ENCODE measurements at regions not wholly inside any gene's neighbourhood (a gene's known extent, or its start where the extent isn't known, plus 50 kb on each side); places are given as distances from the start of the nearest gene placed in this dataset.

GRCh38 chr2:67337903-67338302, 59.2 kb upstream of the ETAA1 start:
- no peak for DNase-seq

- no peak for DNase-seq
Measured at GRCh38 chr2:67338601-67339233, 58.4 kb upstream of the ETAA1 start.

- DNase-seq, result no peak
Measured at GRCh38 chr2:67339234-67339885, 57.8 kb upstream of the ETAA1 start.

- DNase-seq, result no peak
Measured at GRCh38 chr2:67340133-67341011, 56.8 kb upstream of the ETAA1 start.

GRCh38 chr2:67341012-67341318, 56.2 kb upstream of the ETAA1 start:
- no peak for DNase-seq

- no peak for DNase-seq
Measured at GRCh38 chr2:67341336-67341735, 55.8 kb upstream of the ETAA1 start.

GRCh38 chr2:67342394-67342793, 54.7 kb upstream of the ETAA1 start:
- no peak for DNase-seq

- no peak for DNase-seq
Measured at GRCh38 chr2:67346718-67347407, 50.3 kb upstream of the ETAA1 start.
